ENCODE measurements at regions not wholly inside any gene's neighbourhood (a gene's known extent, or its start where the extent isn't known, plus 50 kb on each side); places are given as distances from the start of the nearest gene placed in this dataset.

GRCh38 chr4:71229477-71230270, 109.1 kb upstream of the SLC4A4 start:
- Histone ChIP-seq H3K27ac (ENCODE audit: low read depth) (no peak overlapping the region), H3K36me3 (ENCODE audit: insufficient read depth) (no peaks in the 10 kb centered on the region), H3K4me3 (ENCODE audit: low read depth, low read length) (no peak overlapping the region), H3K4me1 (ENCODE audit: insufficient read depth) (no peaks in the 10 kb centered on the region)
- no peak for DNase-seq (ENCODE audit: extremely low spot score)
- WGBS: 22% methylated on average over 9 of the region's 9 CpGs

- no peaks in the 10 kb centered on the region for H3K36me3 ChIP-seq (ENCODE audit: insufficient read depth)
- no peak for DNase-seq (ENCODE audit: extremely low spot score)
- H3K27ac ChIP-seq (ENCODE audit: low read depth): no peak overlapping the region
- 23% methylated on average over 11 of the region's 11 CpGs for WGBS
- H3K4me3 ChIP-seq (ENCODE audit: low read depth, low read length): no peak overlapping the region
- H3K4me1 ChIP-seq (ENCODE audit: insufficient read depth): no peaks in the 10 kb centered on the region
These were observed 108.3 kb upstream of the SLC4A4 start for GRCh38 chr4:71230271-71231128.

GRCh38 chr4:71231129-71232055, 107.4 kb upstream of the SLC4A4 start:
- H3K36me3 ChIP-seq (ENCODE audit: insufficient read depth): no peaks in the 10 kb centered on the region
- DNase-seq (ENCODE audit: extremely low spot score): no peak
- H3K4me3 ChIP-seq (ENCODE audit: low read depth, low read length): no peak overlapping the region
- H3K4me1 ChIP-seq (ENCODE audit: insufficient read depth): no peaks in the 10 kb centered on the region
- WGBS: 29% methylated on average over 14 of the region's 14 CpGs
- no peak overlapping the region for H3K27ac ChIP-seq (ENCODE audit: low read depth)

- no peaks in the 10 kb centered on the region for H3K4me1 ChIP-seq (ENCODE audit: insufficient read depth)
- H3K36me3 ChIP-seq (ENCODE audit: insufficient read depth): no peaks in the 10 kb centered on the region
- DNase-seq (ENCODE audit: extremely low spot score): no peak
- no peak overlapping the region for H3K27ac ChIP-seq (ENCODE audit: low read depth)
- no peak overlapping the region for H3K4me3 ChIP-seq (ENCODE audit: low read depth, low read length)
- WGBS: 57% methylated on average over 1 of the region's 1 CpG
These were observed 106.8 kb upstream of the SLC4A4 start for GRCh38 chr4:71232056-71232430.

- H3K4me3 ChIP-seq (ENCODE audit: low read depth, low read length): no peak overlapping the region
- no peaks in the 10 kb centered on the region for H3K4me1 ChIP-seq (ENCODE audit: insufficient read depth)
- no peaks in the 10 kb centered on the region for H3K36me3 ChIP-seq (ENCODE audit: insufficient read depth)
- H3K27ac ChIP-seq (ENCODE audit: low read depth): no peak overlapping the region
- WGBS: 38% methylated on average over 1 of the region's 1 CpG
- DNase-seq (ENCODE audit: extremely low spot score): no peak
These were observed 106.0 kb upstream of the SLC4A4 start for GRCh38 chr4:71232846-71233245.

GRCh38 chr4:71235311-71236201, 103.3 kb upstream of the SLC4A4 start:
- H3K27ac ChIP-seq (ENCODE audit: low read depth): no peak overlapping the region
- H3K4me3 ChIP-seq (ENCODE audit: low read depth, low read length): no peak overlapping the region
- H3K36me3 ChIP-seq (ENCODE audit: insufficient read depth): no peaks in the 10 kb centered on the region
- H3K4me1 ChIP-seq (ENCODE audit: insufficient read depth): no peaks in the 10 kb centered on the region
- 45% methylated on average over 12 of the region's 12 CpGs for WGBS
- DNase-seq (ENCODE audit: extremely low spot score): no peak

- Histone ChIP-seq H3K27ac (ENCODE audit: low read depth) (no peak overlapping the region), H3K4me3 (ENCODE audit: low read depth, low read length) (no peak overlapping the region), H3K4me1 (ENCODE audit: insufficient read depth) (no peaks in the 10 kb centered on the region), H3K36me3 (ENCODE audit: insufficient read depth) (no peaks in the 10 kb centered on the region)
- WGBS: 94% methylated on average over 4 of the region's 4 CpGs
- DNase-seq (ENCODE audit: extremely low spot score): no peak
These were observed 102.6 kb upstream of the SLC4A4 start for GRCh38 chr4:71236226-71236625.

GRCh38 chr4:71237641-71238040, 101.2 kb upstream of the SLC4A4 start:
- H3K36me3 ChIP-seq (ENCODE audit: insufficient read depth): no peaks in the 10 kb centered on the region
- WGBS: 91% methylated on average over 4 of the region's 4 CpGs
- no peak overlapping the region for H3K4me3 ChIP-seq (ENCODE audit: low read depth, low read length)
- no peak overlapping the region for H3K27ac ChIP-seq (ENCODE audit: low read depth)
- no peak for DNase-seq (ENCODE audit: extremely low spot score)
- H3K4me1 ChIP-seq (ENCODE audit: insufficient read depth): no peaks in the 10 kb centered on the region

GRCh38 chr4:71239365-71239764, 99.5 kb upstream of the SLC4A4 start:
- DNase-seq (ENCODE audit: extremely low spot score): no peak
- Histone ChIP-seq H3K36me3 (ENCODE audit: insufficient read depth) (no peaks in the 10 kb centered on the region), H3K4me3 (ENCODE audit: low read depth, low read length) (no peak overlapping the region), H3K4me1 (ENCODE audit: insufficient read depth) (no peaks in the 10 kb centered on the region), H3K27ac (ENCODE audit: low read depth) (no peak overlapping the region)
- 82% methylated on average over 2 of the region's 2 CpGs for WGBS

GRCh38 chr4:71240094-71240493, 98.7 kb upstream of the SLC4A4 start:
- 93% methylated on average over 1 of the region's 1 CpG for WGBS
- DNase-seq (ENCODE audit: extremely low spot score): no peak
- Histone ChIP-seq H3K36me3 (ENCODE audit: insufficient read depth) (no peaks in the 10 kb centered on the region), H3K27ac (ENCODE audit: low read depth) (no peak overlapping the region), H3K4me1 (ENCODE audit: insufficient read depth) (no peaks in the 10 kb centered on the region), H3K4me3 (ENCODE audit: low read depth, low read length) (no peak overlapping the region)

- 52% methylated on average over 8 of the region's 8 CpGs for WGBS
These were observed 97.1 kb upstream of the SLC4A4 start for GRCh38 chr4:71241501-71242288.

More at GRCh38 chr4:71241501-71242288, 97.1 kb upstream of the SLC4A4 start:
- Histone ChIP-seq H3K4me1 (ENCODE audit: insufficient read depth) (no peaks in the 10 kb centered on the region), H3K4me3 (ENCODE audit: low read depth, low read length) (no peak overlapping the region), H3K36me3 (ENCODE audit: insufficient read depth) (no peaks in the 10 kb centered on the region), H3K27ac (ENCODE audit: low read depth) (no peak overlapping the region)
- DNase-seq (ENCODE audit: extremely low spot score): no peak
